ENCODE measurements at regions not wholly inside any gene's neighbourhood (a gene's known extent, or its start where the extent isn't known, plus 50 kb on each side); places are given as distances from the start of the nearest gene placed in this dataset.

GRCh38 chr11:11731311-11732083 lies 109.7 kb upstream of the GALNT18 start:
- Histone ChIP-seq H3K4me3 (no peak overlapping the region), H3K4me2 (no peak overlapping the region), H3K27me3 (ENCODE audit: insufficient read depth) (no peaks in the 10 kb centered on the region), H4K20me1 (replicated peaks; ENCODE audit: insufficient read depth) (no peaks in the 10 kb centered on the region), H3K36me3 (ENCODE audit: insufficient read depth) (no peaks in the 10 kb centered on the region), H3K27ac (ENCODE audit: low read depth) (no peak overlapping the region), H3K4me1 (ENCODE audit: insufficient read depth) (no peaks in the 10 kb centered on the region), H3K79me2 (replicated peaks; ENCODE audit: insufficient read depth) (no peaks in the 10 kb centered on the region), H3F3A (replicated peaks; ENCODE audit: low read depth) (no peaks in the 10 kb centered on the region), H3K9me2 (ENCODE audit: insufficient read depth) (peaks cover 9% of the 10 kb centered on the region; the same call in 1 of the 2 replicates), H2AFZ (no peak overlapping the region)
- DNase-seq (ENCODE audit: low spot score) (no peak), ATAC-seq (no peak)
- Mint-ChIP-seq H3K36me3 (ENCODE audit: low read depth) (no peaks in the 10 kb centered on the region), H3K27ac (no peak overlapping the region), H3K4me1 (peaks cover 15% of the 10 kb centered on the region), H3K9me3 (no peaks in the 10 kb centered on the region), H3K4me3 (no peak overlapping the region), H3K27me3 (ENCODE audit: insufficient read depth, low read depth, poor library complexity) (peaks cover 4% of the 10 kb centered on the region)
- no peak for TF ChIP-seq STAT1 (IDR thresholded peaks at IDR 0.05; ENCODE audit: unreplicated experiment)

GRCh38 chr11:11728386-11728785 lies 106.6 kb upstream of the GALNT18 start:
- no peak overlapping the region for H2AFZ ChIP-seq
- H3F3A ChIP-seq (replicated peaks; ENCODE audit: low read depth) = no peaks in the 10 kb centered on the region
- no peak overlapping the region for H3K4me3 ChIP-seq
- H3K27me3 Mint-ChIP-seq (ENCODE audit: insufficient read depth, low read depth, poor library complexity) = peaks cover 4% of the 10 kb centered on the region
- H3K79me2 ChIP-seq (replicated peaks; ENCODE audit: insufficient read depth) = no peaks in the 10 kb centered on the region
- peaks cover 2% of the 10 kb centered on the region; the same call in 2 of the 3 replicates for H3K4me1 Mint-ChIP-seq
- H3K4me3 Mint-ChIP-seq = no peak overlapping the region
- no peaks in the 10 kb centered on the region for H3K36me3 ChIP-seq (ENCODE audit: insufficient read depth)
- H3K36me3 Mint-ChIP-seq (ENCODE audit: low read depth) = no peaks in the 10 kb centered on the region
- ATAC-seq = no peak
- no peaks in the 10 kb centered on the region for H3K9me3 Mint-ChIP-seq
- H3K4me1 ChIP-seq (ENCODE audit: insufficient read depth) = no peaks in the 10 kb centered on the region
- no peak overlapping the region for H3K4me2 ChIP-seq
- peaks cover 6% of the 10 kb centered on the region; the same call in 1 of the 2 replicates for H3K9me2 ChIP-seq (ENCODE audit: insufficient read depth)
- H3K27ac ChIP-seq (ENCODE audit: low read depth) = no peak overlapping the region
- H3K27me3 ChIP-seq (ENCODE audit: insufficient read depth) = no peaks in the 10 kb centered on the region
- no peak for DNase-seq (ENCODE audit: low spot score)
- H4K20me1 ChIP-seq (replicated peaks; ENCODE audit: insufficient read depth) = no peaks in the 10 kb centered on the region
- H3K27ac Mint-ChIP-seq = no peak overlapping the region
- TF ChIP-seq NANOG (IDR thresholded peaks at IDR 0.05; ENCODE audit: borderline replicate concordance) (no peak), CTCF (conservative IDR thresholded peaks at IDR 0.05; ENCODE audit: low read depth in 2 of 2) (no peak), JUNB (IDR thresholded peaks at IDR 0.05; ENCODE audit: unreplicated experiment) (no peak), REST (IDR thresholded peaks at IDR 0.05; ENCODE audit: unreplicated experiment) (no peak), ZNF114 (CRISPR knock-in tag; IDR thresholded peaks at IDR 0.05) (no peak), STAT1 (IDR thresholded peaks at IDR 0.05; ENCODE audit: unreplicated experiment) (no peak), POLR2AphosphoS5 (IDR thresholded peaks at IDR 0.05; ENCODE audit: low read depth) (no peak), EZH2phosphoT487 (IDR thresholded peaks at IDR 0.05; ENCODE audit: unreplicated experiment) (no peak)
- TF ChIP-seq, protein P1, sequence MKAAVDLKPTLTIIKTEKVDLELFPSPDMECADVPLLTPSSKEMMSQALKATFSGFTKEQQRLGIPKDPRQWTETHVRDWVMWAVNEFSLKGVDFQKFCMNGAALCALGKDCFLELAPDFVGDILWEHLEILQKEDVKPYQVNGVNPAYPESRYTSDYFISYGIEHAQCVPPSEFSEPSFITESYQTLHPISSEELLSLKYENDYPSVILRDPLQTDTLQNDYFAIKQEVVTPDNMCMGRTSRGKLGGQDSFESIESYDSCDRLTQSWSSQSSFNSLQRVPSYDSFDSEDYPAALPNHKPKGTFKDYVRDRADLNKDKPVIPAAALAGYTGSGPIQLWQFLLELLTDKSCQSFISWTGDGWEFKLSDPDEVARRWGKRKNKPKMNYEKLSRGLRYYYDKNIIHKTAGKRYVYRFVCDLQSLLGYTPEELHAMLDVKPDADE (IDR thresholded peaks at IDR 0.05) = no peak
